HFF-Myc (cell line): ENCODE measurements at regions not wholly inside any gene's neighbourhood (a gene's known extent, or its start where the extent isn't known, plus 50 kb on each side); places are given as distances from the start of the nearest gene placed in this dataset.

Experiments
- DNase-seq: peaks from one replicate; pipeline ENCODE4 v3.0.0-alpha.2; 2011; ENCODE audit warnings: low read depth; ENCODE audit errors: extremely low read depth
- H3K4me3 ChIP-seq: replicated peaks from 2 replicates; pipeline ENCODE4 v1.5.1; 2011; ENCODE audit warnings: low read depth, mild to moderate bottlenecking, control low read depth, low read length
- CTCF ChIP-seq: IDR thresholded peaks from 2 replicates; pipeline ENCODE4 v1.5.1; 2012; ENCODE audit warnings: mild to moderate bottlenecking, low read depth, low read length, control low read depth; ENCODE audit errors: missing control alignments

GRCh38 chr1:238293075-238293474, 402.4 kb upstream of the ZP4 start:
- no peak for DNase-seq
- no peak for TF ChIP-seq CTCF
- no peak overlapping the region for H3K4me3 ChIP-seq

GRCh38 chr1:238281418-238281817, 390.7 kb upstream of the ZP4 start:
- DNase-seq = no peak

GRCh38 chr1:238279694-238280380, 389.1 kb upstream of the ZP4 start:
- no peak overlapping the region for H3K4me3 ChIP-seq
- no peak for TF ChIP-seq CTCF
- no peak for DNase-seq

More at GRCh38 chr1:238281418-238281817, 390.7 kb upstream of the ZP4 start:
- no peak overlapping the region for H3K4me3 ChIP-seq
- no peak for TF ChIP-seq CTCF

- DNase-seq = no peak
- H3K4me3 ChIP-seq = no peak overlapping the region
- TF ChIP-seq CTCF = no peak
Observed at GRCh38 chr1:238272145-238272544, 381.4 kb upstream of the ZP4 start.

- no peak for DNase-seq
- no peak for TF ChIP-seq CTCF
- no peak overlapping the region for H3K4me3 ChIP-seq
Observed at GRCh38 chr1:238265866-238266265, 375.1 kb upstream of the ZP4 start.

- no peak for DNase-seq
- H3K4me3 ChIP-seq = no peak overlapping the region
- TF ChIP-seq CTCF = no peak
Observed at GRCh38 chr1:238264951-238265350, 374.2 kb upstream of the ZP4 start.

GRCh38 chr1:238258510-238258909, 367.8 kb upstream of the ZP4 start:
- DNase-seq = no peak
- TF ChIP-seq CTCF = no peak
- no peak overlapping the region for H3K4me3 ChIP-seq
